HepG2 (cell line): ENCODE measurements at regions not wholly inside any gene's neighbourhood (a gene's known extent, or its start where the extent isn't known, plus 50 kb on each side); places are given as distances from the start of the nearest gene placed in this dataset.

ENCODE experiments used
- CHD2 ChIP-seq: IDR thresholded peaks from 2 replicates; pipeline ENCODE4 v1.6.1; 2011; ENCODE audit warnings: low read depth, low read length, improper control_type of control experiment
- ETV6 ChIP-seq: sonication (generic); formaldehyde crosslinking; conservative IDR thresholded peaks from 2 replicates; pipeline ENCODE4 v1.4.0; 2020; ENCODE audit warnings: missing genetic modification reagents
- MEIS1 ChIP-seq: sonication (generic); formaldehyde crosslinking; IDR thresholded peaks from 2 replicates; pipeline ENCODE4 v1.9.0; 2021; ENCODE audit warnings: mild to moderate bottlenecking, missing genetic modification reagents, moderate library complexity, borderline replicate concordance
- TCF7L2 ChIP-seq: IDR thresholded peaks from 2 replicates; pipeline ENCODE4 v1.6.1; 2011; ENCODE audit warnings: mild to moderate bottlenecking, low read depth, low read length, moderate library complexity
- ZMYM3 ChIP-seq: sonication (generic); formaldehyde crosslinking; IDR thresholded peaks from 2 replicates; pipeline ENCODE4 v1.5.1; 2020; ENCODE audit warnings: mild to moderate bottlenecking, missing genetic modification reagents
- TF ChIP-seq, protein P1 (sequence below): IDR thresholded peaks from 2 replicates; pipeline ENCODE4 v1.6.1; 2012; ENCODE audit warnings: low read depth, low read length, improper control_type of control experiment

DNA sequence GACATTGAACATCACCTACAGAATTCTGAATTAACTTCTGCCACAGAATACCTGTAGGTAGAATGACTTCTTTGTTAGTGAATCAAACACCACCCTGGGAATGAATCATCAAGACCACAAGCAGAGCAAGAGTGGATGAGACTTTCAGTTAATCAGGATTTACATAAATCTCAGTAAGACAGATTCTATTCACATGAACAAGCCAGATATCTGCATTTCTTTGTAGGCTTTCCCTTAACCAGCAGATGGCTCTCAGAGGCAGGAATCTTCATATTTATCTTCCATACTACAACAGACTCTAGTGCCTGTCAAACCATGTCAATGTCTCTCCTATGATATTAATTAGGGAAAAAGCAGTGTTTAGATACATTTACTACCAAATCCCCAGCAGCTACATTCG, 412.1 kb downstream of the KLF12 start:
- TF ChIP-seq ZMYM3 = no peak
- TF ChIP-seq, protein P1, sequence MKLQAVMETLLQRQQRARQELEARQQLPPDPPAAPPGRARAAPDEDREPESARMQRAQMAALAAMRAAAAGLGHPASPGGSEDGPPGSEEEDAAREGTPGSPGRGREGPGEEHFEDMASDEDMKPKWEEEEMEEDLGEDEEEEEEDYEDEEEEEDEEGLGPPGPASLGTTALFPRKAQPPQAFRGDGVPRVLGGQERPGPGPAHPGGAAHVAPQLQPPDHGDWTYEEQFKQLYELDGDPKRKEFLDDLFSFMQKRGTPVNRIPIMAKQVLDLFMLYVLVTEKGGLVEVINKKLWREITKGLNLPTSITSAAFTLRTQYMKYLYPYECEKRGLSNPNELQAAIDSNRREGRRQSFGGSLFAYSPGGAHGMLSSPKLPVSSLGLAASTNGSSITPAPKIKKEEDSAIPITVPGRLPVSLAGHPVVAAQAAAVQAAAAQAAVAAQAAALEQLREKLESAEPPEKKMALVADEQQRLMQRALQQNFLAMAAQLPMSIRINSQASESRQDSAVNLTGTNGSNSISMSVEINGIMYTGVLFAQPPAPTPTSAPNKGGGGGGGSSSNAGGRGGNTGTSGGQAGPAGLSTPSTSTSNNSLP = no peak
- TF ChIP-seq ETV6 (CRISPR knock-in tag) = no peak
- TF ChIP-seq CHD2 = no peak
- TF ChIP-seq TCF7L2 = no peak
- TF ChIP-seq MEIS1 (CRISPR knock-in tag) = no peak
